ENCODE measurements at regions not wholly inside any gene's neighbourhood (a gene's known extent, or its start where the extent isn't known, plus 50 kb on each side); places are given as distances from the start of the nearest gene placed in this dataset.

DNA sequence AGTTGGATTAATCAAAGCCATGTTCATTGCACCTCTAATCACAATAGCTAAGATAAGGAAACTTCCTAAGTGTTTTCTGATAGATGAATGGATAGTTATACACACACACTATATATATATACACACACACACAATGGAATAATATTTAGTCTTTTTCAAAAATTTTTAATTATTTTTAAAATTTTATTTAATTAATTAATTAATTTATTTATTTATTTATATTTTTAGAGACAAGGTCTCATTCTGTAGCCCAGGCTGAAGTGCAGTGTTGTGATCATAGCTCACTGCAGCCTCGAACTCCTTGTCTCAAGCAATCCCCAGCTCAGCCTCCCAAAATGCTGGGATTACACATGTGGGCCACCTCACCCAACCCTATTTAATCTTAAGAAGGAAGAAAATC is 481.0 kb upstream of the TNP1 start:
- Histone ChIP-seq H3K4me3 (ENCODE audit: insufficient read depth, low read depth, low read length, poor library complexity, severe bottlenecking) (no peak overlapping the region), H3K9me3 (ENCODE audit: control insufficient read depth, low read length) (no peaks in the 10 kb centered on the region), H3K27me3 (replicated peaks; ENCODE audit: control insufficient read depth, insufficient read depth, low read length, poor library complexity, severe bottlenecking) (no peaks in the 10 kb centered on the region), H3K4me1 (ENCODE audit: control insufficient read depth, insufficient read depth, low read length, poor library complexity, severe bottlenecking) (no peaks in the 10 kb centered on the region), H3K27ac (ENCODE audit: insufficient read depth, low read length, poor library complexity, severe bottlenecking) (no peak overlapping the region), H3K36me3 (ENCODE audit: control insufficient read depth, insufficient read depth, low read length) (no peaks in the 10 kb centered on the region)
- no peak for DNase-seq

DNA sequence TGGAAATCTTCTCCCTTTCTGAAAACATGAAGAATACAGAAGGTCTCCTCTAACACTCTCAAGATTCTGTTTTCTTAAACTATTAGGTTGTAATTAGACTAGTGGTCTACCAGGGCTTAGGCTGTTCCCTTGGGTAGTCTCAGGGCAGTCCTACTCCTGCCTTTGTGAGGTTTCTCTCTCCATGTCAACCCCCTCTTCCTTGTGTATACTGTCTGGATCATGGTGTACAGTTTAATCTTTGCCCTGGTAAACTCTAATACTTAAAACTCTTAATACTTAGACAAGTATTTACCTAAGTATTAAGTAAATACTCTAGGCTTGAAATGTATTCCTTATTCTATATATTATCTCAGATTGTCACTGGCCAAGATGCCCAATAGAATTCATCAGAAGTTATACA is 480.3 kb upstream of the TNP1 start:
- no peaks in the 10 kb centered on the region for H3K9me3 ChIP-seq (ENCODE audit: control insufficient read depth, low read length)
- no peak overlapping the region for H3K4me3 ChIP-seq (ENCODE audit: insufficient read depth, low read depth, low read length, poor library complexity, severe bottlenecking)
- H3K27me3 ChIP-seq (replicated peaks; ENCODE audit: control insufficient read depth, insufficient read depth, low read length, poor library complexity, severe bottlenecking): no peaks in the 10 kb centered on the region
- no peak overlapping the region for H3K27ac ChIP-seq (ENCODE audit: insufficient read depth, low read length, poor library complexity, severe bottlenecking)
- H3K36me3 ChIP-seq (ENCODE audit: control insufficient read depth, insufficient read depth, low read length): no peaks in the 10 kb centered on the region
- no peaks in the 10 kb centered on the region for H3K4me1 ChIP-seq (ENCODE audit: control insufficient read depth, insufficient read depth, low read length, poor library complexity, severe bottlenecking)
- DNase-seq: no peak

DNA sequence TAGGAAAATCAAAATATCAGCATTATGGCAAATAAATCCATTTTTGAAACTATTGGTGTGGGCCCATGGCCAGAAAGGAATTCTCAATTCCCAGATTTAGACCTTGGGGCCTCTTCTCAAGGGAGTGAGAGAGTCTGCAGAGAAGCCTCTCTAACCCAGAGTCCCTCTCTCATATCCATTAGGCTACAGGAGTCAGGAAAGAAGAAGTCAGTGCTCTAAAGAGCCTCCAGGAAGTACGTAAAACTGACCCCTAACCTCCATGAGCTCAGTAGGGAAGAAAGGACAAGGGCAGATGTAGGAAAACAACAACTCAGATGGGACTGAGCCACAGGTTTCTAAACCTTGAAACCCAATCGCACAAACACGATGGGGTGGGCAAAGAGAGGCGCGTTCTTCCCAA is 479.9 kb upstream of the TNP1 start:
- no peaks in the 10 kb centered on the region for H3K4me1 ChIP-seq (ENCODE audit: control insufficient read depth, insufficient read depth, low read length, poor library complexity, severe bottlenecking)
- DNase-seq: no peak
- H3K36me3 ChIP-seq (ENCODE audit: control insufficient read depth, insufficient read depth, low read length): no peaks in the 10 kb centered on the region
- no peak overlapping the region for H3K27ac ChIP-seq (ENCODE audit: insufficient read depth, low read length, poor library complexity, severe bottlenecking)
- H3K27me3 ChIP-seq (replicated peaks; ENCODE audit: control insufficient read depth, insufficient read depth, low read length, poor library complexity, severe bottlenecking): no peaks in the 10 kb centered on the region
- H3K9me3 ChIP-seq (ENCODE audit: control insufficient read depth, low read length): no peaks in the 10 kb centered on the region
- H3K4me3 ChIP-seq (ENCODE audit: insufficient read depth, low read depth, low read length, poor library complexity, severe bottlenecking): no peak overlapping the region

DNA sequence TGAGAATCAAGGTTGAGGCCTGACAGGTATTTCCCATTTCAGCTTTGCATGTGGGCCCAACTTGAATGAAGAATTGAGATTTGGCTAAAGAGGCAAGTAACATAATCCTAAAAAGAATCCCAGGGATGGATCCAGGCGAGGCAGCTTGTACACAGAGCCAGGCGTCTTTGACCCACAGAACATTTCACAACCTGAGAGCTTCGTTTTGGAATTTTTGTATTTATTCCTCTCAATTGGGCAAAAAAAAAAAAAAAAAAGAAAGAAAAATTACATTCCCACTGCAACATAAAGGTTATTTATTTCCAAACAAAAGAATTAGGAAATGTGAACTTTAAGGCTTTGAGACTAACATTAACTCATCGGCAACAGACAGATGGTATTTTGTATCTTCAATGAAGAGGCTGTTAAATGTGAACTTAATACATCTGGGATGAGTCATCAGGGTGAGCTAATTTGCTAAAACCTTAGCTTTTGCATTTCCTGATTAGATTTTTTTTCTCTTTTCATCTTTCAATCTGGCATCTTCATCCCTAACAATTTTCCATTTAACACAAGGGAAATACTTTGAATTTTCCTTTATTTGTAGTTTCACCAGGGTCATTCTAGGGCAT is 478.5 kb upstream of the TNP1 start:
- no peak overlapping the region for H3K27ac ChIP-seq (ENCODE audit: insufficient read depth, low read length, poor library complexity, severe bottlenecking)
- H3K27me3 ChIP-seq (replicated peaks; ENCODE audit: control insufficient read depth, insufficient read depth, low read length, poor library complexity, severe bottlenecking): no peaks in the 10 kb centered on the region
- H3K4me3 ChIP-seq (ENCODE audit: insufficient read depth, low read depth, low read length, poor library complexity, severe bottlenecking): no peak overlapping the region
- no peak for DNase-seq
- H3K4me1 ChIP-seq (ENCODE audit: control insufficient read depth, insufficient read depth, low read length, poor library complexity, severe bottlenecking): no peaks in the 10 kb centered on the region
- no peaks in the 10 kb centered on the region for H3K9me3 ChIP-seq (ENCODE audit: control insufficient read depth, low read length)
- H3K36me3 ChIP-seq (ENCODE audit: control insufficient read depth, insufficient read depth, low read length): no peaks in the 10 kb centered on the region

DNA sequence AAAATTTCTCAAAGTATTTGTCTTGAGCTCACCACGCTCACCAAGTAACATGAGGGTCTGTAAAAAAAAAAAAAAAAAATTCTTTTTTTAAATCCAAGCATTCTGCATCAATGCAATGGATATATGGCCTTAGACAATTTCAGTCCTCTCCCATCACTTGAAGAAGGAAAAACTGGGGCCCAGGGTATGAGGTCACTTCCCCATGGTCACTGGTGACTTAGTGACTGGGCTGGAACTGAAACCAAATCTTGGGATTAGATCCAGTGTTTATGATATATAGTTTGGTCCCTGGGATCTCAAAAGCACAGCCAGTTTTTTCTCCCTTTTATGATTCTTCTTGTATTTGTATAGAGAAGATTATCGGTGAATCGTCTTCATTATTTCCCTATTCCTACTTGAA is 477.9 kb upstream of the TNP1 start:
- no peak for DNase-seq
- Histone ChIP-seq H3K4me3 (ENCODE audit: insufficient read depth, low read depth, low read length, poor library complexity, severe bottlenecking) (no peak overlapping the region), H3K27me3 (replicated peaks; ENCODE audit: control insufficient read depth, insufficient read depth, low read length, poor library complexity, severe bottlenecking) (no peaks in the 10 kb centered on the region), H3K27ac (ENCODE audit: insufficient read depth, low read length, poor library complexity, severe bottlenecking) (no peak overlapping the region), H3K9me3 (ENCODE audit: control insufficient read depth, low read length) (no peaks in the 10 kb centered on the region), H3K36me3 (ENCODE audit: control insufficient read depth, insufficient read depth, low read length) (no peaks in the 10 kb centered on the region), H3K4me1 (ENCODE audit: control insufficient read depth, insufficient read depth, low read length, poor library complexity, severe bottlenecking) (no peaks in the 10 kb centered on the region)

DNA sequence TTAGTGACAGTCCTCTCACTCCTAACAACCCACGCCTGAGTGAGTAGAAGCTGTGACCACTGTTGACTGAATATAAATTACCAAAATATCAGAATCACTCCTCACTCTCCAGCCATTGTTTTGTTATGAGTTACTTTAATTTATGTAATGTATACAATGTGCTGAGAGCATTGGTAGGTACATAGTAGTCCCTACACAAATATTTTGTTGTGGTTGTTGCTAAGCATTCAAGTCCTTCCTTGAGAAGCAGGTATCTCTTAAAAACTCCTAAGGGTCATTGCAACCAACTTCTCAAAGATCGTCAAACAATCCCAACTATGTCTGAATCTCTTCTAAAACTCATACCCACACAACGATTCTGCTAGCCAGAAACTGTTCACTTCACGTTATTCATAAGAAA is 476.8 kb upstream of the TNP1 start:
- Histone ChIP-seq H3K27ac (ENCODE audit: insufficient read depth, low read length, poor library complexity, severe bottlenecking) (no peak overlapping the region), H3K4me3 (ENCODE audit: insufficient read depth, low read depth, low read length, poor library complexity, severe bottlenecking) (no peak overlapping the region), H3K9me3 (ENCODE audit: control insufficient read depth, low read length) (no peaks in the 10 kb centered on the region), H3K27me3 (replicated peaks; ENCODE audit: control insufficient read depth, insufficient read depth, low read length, poor library complexity, severe bottlenecking) (no peaks in the 10 kb centered on the region), H3K4me1 (ENCODE audit: control insufficient read depth, insufficient read depth, low read length, poor library complexity, severe bottlenecking) (no peaks in the 10 kb centered on the region), H3K36me3 (ENCODE audit: control insufficient read depth, insufficient read depth, low read length) (no peaks in the 10 kb centered on the region)
- DNase-seq: no peak

DNA sequence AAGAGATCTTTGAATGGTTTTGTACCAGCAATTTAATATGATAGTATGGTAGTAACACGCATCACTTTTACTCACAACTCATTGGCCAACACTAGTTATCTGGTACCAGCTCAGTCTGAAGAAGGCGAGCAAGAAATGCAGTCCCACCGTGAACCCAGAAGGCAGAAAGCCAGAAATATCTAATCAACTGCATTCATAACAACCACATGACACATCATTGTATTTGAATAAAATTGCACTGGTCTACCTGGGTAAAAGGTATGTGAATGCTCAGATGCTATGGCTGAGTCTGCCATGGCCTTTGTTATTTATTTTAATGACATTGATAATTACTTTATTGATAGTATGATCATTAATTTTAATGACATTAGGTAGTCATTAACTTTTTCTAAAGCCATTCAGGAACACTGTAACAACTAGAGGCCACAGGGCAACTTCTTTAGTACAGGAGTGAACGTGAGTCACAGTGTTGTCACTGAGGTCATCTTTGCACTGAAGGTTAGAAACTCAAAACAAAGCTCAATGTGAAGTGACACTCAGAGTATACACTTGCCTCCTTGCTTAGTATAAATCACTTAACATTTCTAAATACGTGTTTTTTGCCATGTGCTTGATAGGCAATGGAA is 475.6 kb upstream of the TNP1 start:
- Histone ChIP-seq H3K36me3 (ENCODE audit: control insufficient read depth, insufficient read depth, low read length) (no peaks in the 10 kb centered on the region), H3K4me3 (ENCODE audit: insufficient read depth, low read depth, low read length, poor library complexity, severe bottlenecking) (no peak overlapping the region), H3K4me1 (ENCODE audit: control insufficient read depth, insufficient read depth, low read length, poor library complexity, severe bottlenecking) (no peaks in the 10 kb centered on the region), H3K9me3 (ENCODE audit: control insufficient read depth, low read length) (no peaks in the 10 kb centered on the region), H3K27me3 (replicated peaks; ENCODE audit: control insufficient read depth, insufficient read depth, low read length, poor library complexity, severe bottlenecking) (no peaks in the 10 kb centered on the region), H3K27ac (ENCODE audit: insufficient read depth, low read length, poor library complexity, severe bottlenecking) (no peak overlapping the region)
- DNase-seq: no peak

DNA sequence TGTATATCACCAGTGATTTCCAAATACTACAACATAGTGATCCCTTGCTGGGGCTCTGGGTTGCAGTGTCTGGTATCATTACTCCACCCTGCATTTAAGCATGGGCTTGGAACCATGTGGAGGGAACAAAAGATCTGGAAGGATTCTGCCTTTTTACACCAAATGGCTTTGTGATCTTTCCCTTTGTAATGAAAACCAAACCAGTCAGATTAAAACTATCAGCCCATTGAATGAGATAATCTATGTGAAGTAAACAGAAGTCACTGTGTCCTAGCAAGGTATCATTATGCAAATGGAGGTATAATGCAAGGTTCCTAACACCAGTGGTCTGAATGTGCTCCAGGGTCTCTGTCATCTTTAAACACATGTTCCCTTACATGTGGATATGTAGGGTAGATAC is 474.7 kb upstream of the TNP1 start:
- H3K9me3 ChIP-seq (ENCODE audit: control insufficient read depth, low read length): no peaks in the 10 kb centered on the region
- no peak for DNase-seq
- H3K4me1 ChIP-seq (ENCODE audit: control insufficient read depth, insufficient read depth, low read length, poor library complexity, severe bottlenecking): no peaks in the 10 kb centered on the region
- no peaks in the 10 kb centered on the region for H3K27me3 ChIP-seq (replicated peaks; ENCODE audit: control insufficient read depth, insufficient read depth, low read length, poor library complexity, severe bottlenecking)
- H3K27ac ChIP-seq (ENCODE audit: insufficient read depth, low read length, poor library complexity, severe bottlenecking): no peak overlapping the region
- no peak overlapping the region for H3K4me3 ChIP-seq (ENCODE audit: insufficient read depth, low read depth, low read length, poor library complexity, severe bottlenecking)
- H3K36me3 ChIP-seq (ENCODE audit: control insufficient read depth, insufficient read depth, low read length): no peaks in the 10 kb centered on the region

DNA sequence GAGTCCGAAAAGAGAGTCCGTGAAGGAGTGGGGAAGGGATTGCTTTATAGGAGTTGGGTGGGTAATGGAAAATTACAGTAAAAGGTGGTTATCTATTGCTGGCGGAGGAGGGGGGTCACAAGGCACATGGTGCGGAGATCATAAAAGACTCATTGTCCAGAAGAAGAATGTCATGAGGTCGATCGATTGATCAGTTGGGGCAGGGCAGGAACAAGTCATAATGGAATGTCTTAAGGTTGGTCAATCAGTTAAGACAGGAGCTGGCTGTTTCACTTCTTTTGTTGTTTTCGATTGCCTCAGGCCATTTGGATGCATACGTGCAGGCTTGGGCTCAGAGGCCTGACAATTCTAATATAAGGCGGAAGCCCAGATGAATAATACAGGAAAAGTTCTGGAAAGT is 473.0 kb upstream of the TNP1 start:
- Histone ChIP-seq H3K9me3 (ENCODE audit: control insufficient read depth, low read length) (no peaks in the 10 kb centered on the region), H3K27me3 (replicated peaks; ENCODE audit: control insufficient read depth, insufficient read depth, low read length, poor library complexity, severe bottlenecking) (no peaks in the 10 kb centered on the region), H3K4me3 (ENCODE audit: insufficient read depth, low read depth, low read length, poor library complexity, severe bottlenecking) (no peak overlapping the region), H3K4me1 (ENCODE audit: control insufficient read depth, insufficient read depth, low read length, poor library complexity, severe bottlenecking) (no peaks in the 10 kb centered on the region), H3K36me3 (ENCODE audit: control insufficient read depth, insufficient read depth, low read length) (no peaks in the 10 kb centered on the region), H3K27ac (ENCODE audit: insufficient read depth, low read length, poor library complexity, severe bottlenecking) (no peak overlapping the region)
- DNase-seq: no peak

DNA sequence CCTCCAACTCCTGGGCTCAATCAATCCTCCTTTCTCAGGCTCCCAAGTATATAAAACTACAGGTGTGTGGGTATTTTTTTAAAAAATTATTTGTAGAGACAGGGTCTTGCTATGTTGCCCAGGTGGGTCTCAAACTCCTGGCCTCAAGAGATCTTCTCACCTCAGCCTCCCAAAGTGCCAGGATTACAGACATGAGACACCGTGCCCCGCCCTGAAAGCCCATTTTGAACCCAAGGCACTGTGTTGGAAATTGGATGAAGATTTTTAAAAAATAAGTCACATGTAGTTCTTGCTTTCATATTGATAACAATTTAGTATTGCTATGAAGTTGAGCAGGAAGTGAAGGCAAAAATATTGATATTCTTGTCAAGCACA is 472.5 kb upstream of the TNP1 start:
- no peaks in the 10 kb centered on the region for H3K27me3 ChIP-seq (replicated peaks; ENCODE audit: control insufficient read depth, insufficient read depth, low read length, poor library complexity, severe bottlenecking)
- H3K9me3 ChIP-seq (ENCODE audit: control insufficient read depth, low read length): no peaks in the 10 kb centered on the region
- H3K4me1 ChIP-seq (ENCODE audit: control insufficient read depth, insufficient read depth, low read length, poor library complexity, severe bottlenecking): no peaks in the 10 kb centered on the region
- no peak for DNase-seq
- no peak overlapping the region for H3K27ac ChIP-seq (ENCODE audit: insufficient read depth, low read length, poor library complexity, severe bottlenecking)
- H3K36me3 ChIP-seq (ENCODE audit: control insufficient read depth, insufficient read depth, low read length): no peaks in the 10 kb centered on the region
- H3K4me3 ChIP-seq (ENCODE audit: insufficient read depth, low read depth, low read length, poor library complexity, severe bottlenecking): no peak overlapping the region
